IMR-90 (cell line): ENCODE measurements at regions not wholly inside any gene's neighbourhood (a gene's known extent, or its start where the extent isn't known, plus 50 kb on each side); places are given as distances from the start of the nearest gene placed in this dataset.

Experiments used
- ATAC-seq: fragments of 200-7000 bp; cut with Tn5 transposase; 2 replicates; pipeline ENCODE4 v1.9.1; 2020; ENCODE audit warnings: low read depth, mild to moderate bottlenecking, moderate library complexity
- BruUV-seq: library from RNA; stranded (reverse); fragments of 400-500 nt; replicated peaks from 2 replicates; lab custom pipeline; 2021; lab: Mats Ljungman, UMichigan
- CTCF ChIA-PET: fragments of 300-600 bp; formaldehyde crosslinking; extraction: SDS; loops from one replicate; lab custom pipeline; 2021; ENCODE audit warnings: antibody characterized with exemption; lab: Yijun Ruan, JAX
- POLR2A ChIA-PET: fragments of 300-600 bp; sonication (Branson Sonifier 250); formaldehyde crosslinking; loops from one replicate; lab custom pipeline; 2022; ENCODE audit warnings: antibody characterized with exemption; ENCODE audit not compliant: unreplicated experiment; lab: Charles Lee
- DNase-seq: peaks from one replicate; pipeline ENCODE4 v3.0.0; 2013
- H2AFZ ChIP-seq: replicated peaks from 2 replicates; pipeline ENCODE3; 2013; ENCODE audit warnings: low read length, mild to moderate bottlenecking; ENCODE audit not compliant: poor library complexity
- H2AK5ac ChIP-seq: 2 replicates; pipeline ENCODE4 v1.6.1; 2013; ENCODE audit warnings: low read depth, low read length, inconsistent platforms
- H2AK9ac ChIP-seq: replicated peaks from 2 replicates; pipeline ENCODE3; 2013; ENCODE audit warnings: mild to moderate bottlenecking, low read depth, low read length, moderate library complexity; ENCODE audit not compliant: poor library complexity
- H2BK120ac ChIP-seq: 2 replicates; pipeline ENCODE4 v1.6.1; 2013; ENCODE audit warnings: low read depth, low read length, inconsistent platforms
- H2BK15ac ChIP-seq: 3 replicates; pipeline ENCODE4 v1.6.1; 2013; ENCODE audit warnings: low read depth, low read length, inconsistent platforms
- H2BK20ac ChIP-seq: 2 replicates; pipeline ENCODE4 v1.6.1; 2013; ENCODE audit warnings: low read depth, mild to moderate bottlenecking, inconsistent platforms, low read length, moderate library complexity
- H2BK5ac ChIP-seq: 2 replicates; pipeline ENCODE4 v1.6.1; 2013; ENCODE audit warnings: mild to moderate bottlenecking, low read depth, low read length, inconsistent platforms; ENCODE audit not compliant: poor library complexity, severe bottlenecking
- H3K14ac ChIP-seq: replicated peaks from 2 replicates; pipeline ENCODE4 v1.6.1; 2013; ENCODE audit warnings: low read depth, low read length, inconsistent platforms
- H3K18ac ChIP-seq: 2 replicates; pipeline ENCODE4 v1.6.1; 2013; ENCODE audit warnings: low read depth, low read length, control low read depth
- H3K23ac ChIP-seq: 2 replicates; pipeline ENCODE4 v1.6.1; 2013; ENCODE audit warnings: low read depth, low read length, inconsistent platforms
- H3K27ac ChIP-seq: 2 replicates; pipeline ENCODE4 v1.5.1; 2013; ENCODE audit warnings: mild to moderate bottlenecking, control low read depth, low read length; ENCODE audit not compliant: insufficient read depth
- H3K27me3 ChIP-seq: 2 replicates; pipeline ENCODE4 v1.6.1; 2013; ENCODE audit warnings: low read length; ENCODE audit not compliant: control insufficient read depth, insufficient read depth
- H3K36me3 ChIP-seq: 2 replicates; pipeline ENCODE4 v1.6.1; 2013; ENCODE audit warnings: low read length, mixed read lengths; ENCODE audit not compliant: control insufficient read depth, insufficient read depth
- H3K4ac ChIP-seq: 2 replicates; pipeline ENCODE4 v1.6.1; 2013; ENCODE audit warnings: low read depth, low read length, inconsistent platforms
- H3K4me1 ChIP-seq: 2 replicates; pipeline ENCODE4 v1.6.1; 2013; ENCODE audit warnings: low read length, mixed read lengths; ENCODE audit not compliant: control insufficient read depth, insufficient read depth
- H3K4me2 ChIP-seq: 2 replicates; pipeline ENCODE4 v1.6.1; 2013; ENCODE audit warnings: low read depth, mild to moderate bottlenecking, control low read depth, low read length, moderate library complexity
- H3K4me3 ChIP-seq: 2 replicates; pipeline ENCODE4 v1.5.1; 2013; ENCODE audit warnings: low read depth, mild to moderate bottlenecking, control low read depth, low read length, moderate library complexity; ENCODE audit not compliant: insufficient read depth
- H3K56ac ChIP-seq: 2 replicates; pipeline ENCODE4 v1.6.1; 2013; ENCODE audit warnings: low read length, inconsistent platforms; ENCODE audit not compliant: insufficient read depth; ENCODE audit errors: extremely low read depth
- H3K79me1 ChIP-seq, 2 experiments: 2 replicates each; pipeline ENCODE4 v1.6.1; 2013; ENCODE audit warnings: low read length in 2 of 2, inconsistent platforms in 1 of 2, low read depth in 1 of 2
- H3K9ac ChIP-seq: 2 replicates; pipeline ENCODE4 v1.6.1; 2013; ENCODE audit warnings: low read depth, low read length, control low read depth
- H3K9me1 ChIP-seq: 2 replicates; pipeline ENCODE4 v1.6.1; 2013; ENCODE audit warnings: low read length, inconsistent platforms; ENCODE audit not compliant: insufficient read depth
- H3K9me3 ChIP-seq: 2 replicates; pipeline ENCODE4 v1.6.1; 2013; ENCODE audit warnings: low read length; ENCODE audit not compliant: control insufficient read depth, insufficient read depth
- H4K20me1 ChIP-seq: 2 replicates; pipeline ENCODE4 v1.6.1; 2013; ENCODE audit warnings: low read length, inconsistent platforms; ENCODE audit not compliant: insufficient read depth
- H4K5ac ChIP-seq: 2 replicates; pipeline ENCODE4 v1.6.1; 2013; ENCODE audit warnings: mild to moderate bottlenecking, low read depth, low read length, control low read depth
- H4K8ac ChIP-seq, 2 experiments: 2 replicates each; pipeline ENCODE4 v1.6.1; 2013; ENCODE audit warnings: low read depth in 2 of 2, low read length in 2 of 2, control low read depth in 1 of 2, inconsistent platforms in 1 of 2
- H4K91ac ChIP-seq: 2 replicates; pipeline ENCODE4 v1.6.1; 2013; ENCODE audit warnings: low read depth, low read length, inconsistent platforms; ENCODE audit not compliant: insufficient read depth
- BHLHE40 ChIP-seq: fragments of 150-350 bp; IDR thresholded peaks from 2 replicates; pipeline ENCODE4 v1.6.1; 2016; ENCODE audit warnings: mild to moderate bottlenecking, low read depth, low read length
- CEBPB ChIP-seq: IDR thresholded peaks from 2 replicates; pipeline ENCODE4 v1.6.1; 2012; ENCODE audit warnings: low read depth, low read length, improper control_type of control experiment
- CHD1 ChIP-seq: IDR thresholded peaks from 2 replicates; pipeline ENCODE4 v1.6.1; 2012; ENCODE audit warnings: low read depth, low read length, improper control_type of control experiment
- CTCF ChIP-seq: conservative IDR thresholded peaks from 2 replicates; pipeline ENCODE4 v1.5.1; 2012; ENCODE audit warnings: mild to moderate bottlenecking, low read depth, low read length, improper control_type of control experiment
- ELK1 ChIP-seq: fragments of 150-350 bp; IDR thresholded peaks from 2 replicates; pipeline ENCODE4 v1.6.1; 2016; ENCODE audit warnings: low read depth, mild to moderate bottlenecking, low read length, moderate library complexity, borderline replicate concordance
- FOS ChIP-seq: fragments of 150-350 bp; IDR thresholded peaks from 2 replicates; pipeline ENCODE4 v1.6.1; 2016; ENCODE audit warnings: low read depth, low read length
- MAFK ChIP-seq: IDR thresholded peaks from 2 replicates; pipeline ENCODE4 v1.6.1; 2012; ENCODE audit warnings: low read depth, low read length, improper control_type of control experiment
- MAZ ChIP-seq: IDR thresholded peaks from 2 replicates; pipeline ENCODE4 v1.6.1; 2012; ENCODE audit warnings: low read depth, mild to moderate bottlenecking, low read length, improper control_type of control experiment, moderate library complexity, borderline replicate concordance
- MXI1 ChIP-seq: IDR thresholded peaks from 2 replicates; pipeline ENCODE4 v1.6.1; 2012; ENCODE audit warnings: low read depth, mild to moderate bottlenecking, low read length, moderate library complexity, borderline replicate concordance
- NFE2L2 ChIP-seq: fragments of 150-350 bp; IDR thresholded peaks from 2 replicates; pipeline ENCODE4 v1.6.1; 2016; ENCODE audit warnings: low read depth, mild to moderate bottlenecking, low read length
- POLR2A ChIP-seq: IDR thresholded peaks from 2 replicates; pipeline ENCODE4 v1.6.1; 2012; ENCODE audit warnings: mild to moderate bottlenecking, low read depth, low read length
- RAD21 ChIP-seq: IDR thresholded peaks from 2 replicates; pipeline ENCODE4 v1.6.1; 2012; ENCODE audit warnings: low read length, improper control_type of control experiment
- RCOR1 ChIP-seq: IDR thresholded peaks from 2 replicates; pipeline ENCODE4 v1.6.1; 2012; ENCODE audit warnings: mild to moderate bottlenecking, low read length, improper control_type of control experiment; ENCODE audit not compliant: insufficient replicate concordance
- RFX5 ChIP-seq: IDR thresholded peaks from 2 replicates; pipeline ENCODE4 v1.8.0; 2012; ENCODE audit warnings: low read depth, mild to moderate bottlenecking, low read length, moderate library complexity
- SMC3 ChIP-seq: fragments of 150-350 bp; IDR thresholded peaks from 2 replicates; pipeline ENCODE4 v1.6.1; 2016; ENCODE audit warnings: low read depth, mild to moderate bottlenecking, antibody characterized with exemption, low read length, moderate library complexity
- USF2 ChIP-seq: fragments of 150-350 bp; IDR thresholded peaks from 2 replicates; pipeline ENCODE4 v1.6.1; 2017; ENCODE audit warnings: mild to moderate bottlenecking, antibody characterized with exemption, low read length, low read depth
- WGBS, 2 experiments: methylation state at CpG; one replicate each; pipeline versions ENCODE4 v1.1.5 to v1.1.7; 2013; ENCODE audit warnings: missing lambda C conversion rate in 2 of 2; ENCODE audit not compliant: insufficient read length in 1 of 2; ENCODE audit errors: extremely low coverage in 2 of 2; 5-methylcytosine and 5-hydroxymethylcytosine counted together
- dilution Hi-C: fragments of 300-500 bp; cut with HindIII; formaldehyde crosslinking; loops from one replicate; pipeline ENCODE4 v1.14.3; 2018; ENCODE audit warnings: low sequenced_read_pairs; ENCODE audit not compliant: unreplicated experiment
- in situ Hi-C: fragments of 300-500 bp; cut with MboI; formaldehyde crosslinking; loops from 3 replicates; pipeline ENCODE4 v1.14.3; 2019; ENCODE audit warnings: low sequenced_read_pairs, inconsistent platforms, mixed read lengths
- intact Hi-C: fragments of 100-400 bp; cut with micrococcal nuclease; formaldehyde crosslinking; loops from 2 replicates; pipeline ENCODE4 v1.10.0; 2022

GRCh38 chr2:120545521-120546047 lies 190.1 kb upstream of the GLI2 start:
- no peak overlapping the region for H3K9ac ChIP-seq
- H3K27ac ChIP-seq: peak overlapping the region; percentile 65
- H3K9me1 ChIP-seq: peaks cover 17% of the 10 kb centered on the region
- H3K18ac ChIP-seq: peak overlapping the region; percentile 95
- peak overlapping the region; percentile 86 for H2AK5ac ChIP-seq
- CTCF ChIA-PET: no interaction called here
- H3K4ac ChIP-seq: peak overlapping the region; percentile 70
- peak overlapping the region; percentile 78 for H2BK120ac ChIP-seq
- H3K4me2 ChIP-seq: peak overlapping the region; percentile 50
- peak overlapping the region; percentile 11 to 79; a peak in 3 of 4 replicates for H4K8ac ChIP-seq
- peak overlapping the region; percentile 87 for H2BK5ac ChIP-seq
- H3K4me1 ChIP-seq: peaks cover 26% of the 10 kb centered on the region
- intact Hi-C loops: no loop called here
- TF ChIP-seq RFX5 (no peak), FOS (no peak), SMC3 (no peak), CTCF (no peak), MAFK (no peak), CHD1 (no peak), NFE2L2 (no peak), RAD21 (no peak), RCOR1 (no peak), BHLHE40 (no peak), MXI1 (no peak), ELK1 (no peak), MAZ (no peak), POLR2A (no peak), CEBPB (no peak), USF2 (no peak)
- DNase-seq: peak; percentile 47
- peak overlapping the region; percentile 58 for H3K14ac ChIP-seq
- H3K27me3 ChIP-seq: peaks cover 2% of the 10 kb centered on the region; the same call in 1 of the 2 replicates
- H2BK20ac ChIP-seq: peak overlapping the region; percentile 82
- peak overlapping the region; percentile 62; the same call in 1 of the 2 replicates for H3K23ac ChIP-seq
- peak overlapping the region; percentile 86 for H4K91ac ChIP-seq
- POLR2A ChIA-PET: no interaction called here
- no peaks in the 10 kb centered on the region for H3K9me3 ChIP-seq
- peak; percentile 19 for ATAC-seq
- no peaks in the 10 kb centered on the region for H3K79me1 ChIP-seq
- H4K20me1 ChIP-seq: no peaks in the 10 kb centered on the region
- in situ Hi-C loops: no loop called here
- BruUV-seq: no TSS peak
- peak overlapping the region; percentile 86 for H2AFZ ChIP-seq
- H3K4me3 ChIP-seq: no peak overlapping the region
- H3K36me3 ChIP-seq: no peaks in the 10 kb centered on the region
- H2AK9ac ChIP-seq: peak overlapping the region; percentile 75
- peak overlapping the region; percentile 48 for H2BK15ac ChIP-seq
- dilution Hi-C loops: no loop called here
- H4K5ac ChIP-seq: peak overlapping the region; percentile 94
- H3K56ac ChIP-seq: peak overlapping the region; percentile 31; the same call in 1 of the 2 replicates
- WGBS, 2 experiments: 14% methylated on average over 1 of the region's 8 CpGs; no CpG with 5 or more reads in 1 of the 2 experiments
